Loucy (cell line): ENCODE measurements at regions not wholly inside any gene's neighbourhood (a gene's known extent, or its start where the extent isn't known, plus 50 kb on each side); places are given as distances from the start of the nearest gene placed in this dataset.

Source experiments
- CTCF ChIP-seq: fragments of 200-600 bp; sonication (generic); conservative IDR thresholded peaks from 2 replicates; pipeline ENCODE4 v1.5.1; 2014; ENCODE audit warnings: mild to moderate bottlenecking, antibody characterized with exemption, low read length
- EZH2phosphoT487 ChIP-seq: fragments of 200-600 bp; IDR thresholded peaks from 2 replicates; pipeline ENCODE4 v1.6.1; 2018; ENCODE audit warnings: antibody characterized with exemption, mild to moderate bottlenecking, moderate library complexity, borderline replicate concordance

GRCh38 chr10:101303087-101303703 lies 50.8 kb upstream of the BTRC start:
- TF ChIP-seq CTCF = no peak
- no peak for TF ChIP-seq EZH2phosphoT487
